Stimulated activated naive CD8-positive, alpha-beta T cell treated with anti-CD3 and anti-CD28 coated beads, Interleukin-15, Interleukin-2, amounts not matched to agents 100 U/mL and 50 U/mL, for 24 hours (primary cell): ENCODE measurements at regions not wholly inside any gene's neighbourhood (a gene's known extent, or its start where the extent isn't known, plus 50 kb on each side); places are given as distances from the start of the nearest gene placed in this dataset.

ENCODE experiments used
- ATAC-seq: fragments of 150-1000 bp; cut with Tn5 transposase; one replicate; pipeline ENCODE4 v1.10.0; 2021
- DNase-seq: peaks from one replicate; pipeline ENCODE4 v3.0.0; 2021

DNA sequence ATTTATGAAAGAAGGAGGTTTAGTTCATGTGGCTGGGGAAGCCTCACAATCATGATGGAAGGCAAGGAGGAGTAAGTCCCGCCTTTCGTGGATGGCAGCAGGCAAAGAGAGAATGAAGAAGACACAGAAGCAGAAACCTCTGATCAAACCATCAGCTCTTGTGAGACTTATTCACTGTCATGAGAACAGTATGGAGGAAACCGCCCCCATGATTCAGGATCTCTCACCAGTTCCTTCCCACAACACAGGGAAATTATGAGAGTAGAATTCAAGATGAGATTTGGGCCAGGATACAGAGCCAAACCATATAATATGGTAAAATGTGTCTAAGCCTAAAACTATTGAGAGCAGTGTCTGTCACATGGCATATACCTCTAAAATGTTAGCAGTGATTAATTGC is 503.8 kb upstream of the CCDC179 start:
- ATAC-seq = no peak

DNA sequence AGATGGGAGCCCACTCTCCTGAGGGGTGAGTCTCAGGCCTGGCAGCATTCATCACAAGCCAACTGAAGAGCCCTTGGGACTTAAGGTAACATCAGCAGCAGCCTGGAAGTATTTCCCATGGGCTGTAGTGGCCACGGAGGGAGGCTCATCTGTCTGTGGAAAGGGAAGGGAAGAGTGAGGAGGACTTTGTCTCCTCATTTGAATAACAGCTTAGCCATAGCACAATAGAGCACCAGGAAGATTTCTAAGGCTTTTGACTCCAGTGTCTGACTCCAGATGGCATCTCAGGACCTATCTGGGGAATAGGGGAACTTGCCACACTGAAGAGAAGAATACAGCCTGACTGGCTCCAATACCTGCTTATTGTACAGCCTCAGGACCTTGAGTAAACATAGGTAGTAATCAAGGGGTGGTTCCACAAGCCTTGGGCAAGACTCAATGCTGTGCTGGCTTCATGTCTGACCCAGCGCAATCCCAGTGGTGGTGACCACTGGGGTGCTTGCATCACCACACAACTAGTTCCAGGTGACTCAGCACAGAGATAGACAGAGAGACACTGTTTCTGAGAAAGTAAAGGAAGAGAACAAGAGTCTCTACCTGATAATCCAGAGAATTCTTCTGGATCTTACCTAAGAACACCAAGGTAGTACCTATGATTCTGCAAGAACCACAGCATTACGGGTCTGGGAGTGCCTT is 510.5 kb upstream of the CCDC179 start:
- DNase-seq (no peak), ATAC-seq (no peak)

More for the DNA sequence above, 503.8 kb upstream of the CCDC179 start:
- no peak for DNase-seq

DNA sequence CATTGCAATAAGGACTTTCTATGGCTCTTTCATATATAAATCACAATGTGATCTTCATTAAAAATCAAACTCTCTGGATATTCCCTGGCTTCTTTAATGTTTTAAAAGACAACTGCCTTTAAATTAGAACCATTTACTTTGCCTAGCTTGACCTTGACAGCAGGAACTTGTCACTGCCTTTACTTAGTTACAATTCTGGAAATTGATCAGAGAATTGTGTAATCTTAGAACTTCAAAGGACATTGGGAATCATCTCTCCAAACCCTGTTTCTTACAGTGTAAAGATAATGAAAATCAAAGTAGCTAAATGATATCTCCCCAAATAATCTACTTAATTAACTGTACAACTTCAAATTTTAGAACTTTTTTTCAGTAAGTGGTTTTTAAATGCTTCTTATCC is 517.6 kb upstream of the CCDC179 start:
- DNase-seq (no peak), ATAC-seq (no peak)

DNA sequence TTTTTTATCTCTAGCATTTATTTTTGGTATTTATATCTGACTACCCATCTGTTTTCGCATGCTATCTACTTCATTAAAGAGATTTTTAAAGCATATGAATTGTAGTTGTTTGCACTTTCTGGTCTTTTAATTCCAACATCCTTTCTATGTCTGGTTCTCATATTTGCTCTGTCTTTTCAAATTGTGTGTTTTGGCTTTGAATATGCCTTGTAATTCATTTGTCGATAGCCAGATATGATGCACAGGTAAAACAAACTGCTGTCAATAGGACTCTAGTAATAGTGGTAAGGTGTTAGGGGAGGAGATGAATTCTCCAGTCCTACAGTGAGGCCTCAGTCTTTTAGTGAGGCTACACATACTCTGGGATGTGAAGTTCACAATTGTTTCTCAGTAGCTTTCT is 530.8 kb upstream of the CCDC179 start:
- ATAC-seq (no peak), DNase-seq (no peak)

DNA sequence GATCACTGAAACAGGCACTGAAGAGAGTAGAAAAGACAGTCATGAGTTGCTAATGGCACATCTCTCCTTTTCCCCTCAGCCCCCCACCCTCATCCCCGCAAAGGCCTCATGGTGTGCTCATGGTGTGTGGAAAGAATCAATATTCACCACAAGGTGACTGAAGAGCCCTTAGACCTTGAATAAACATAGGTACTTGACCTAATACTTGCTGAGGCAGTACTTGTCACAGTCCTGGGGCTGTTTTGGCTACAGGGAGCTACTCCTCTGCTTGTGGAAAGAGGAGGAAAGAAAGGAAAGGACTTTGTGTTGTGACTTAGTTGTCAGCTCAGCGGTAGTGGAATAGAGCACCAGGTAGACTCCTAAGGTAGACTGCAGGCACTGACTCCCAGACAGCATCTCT is 537.8 kb upstream of the CCDC179 start:
- no peak for DNase-seq

DNA sequence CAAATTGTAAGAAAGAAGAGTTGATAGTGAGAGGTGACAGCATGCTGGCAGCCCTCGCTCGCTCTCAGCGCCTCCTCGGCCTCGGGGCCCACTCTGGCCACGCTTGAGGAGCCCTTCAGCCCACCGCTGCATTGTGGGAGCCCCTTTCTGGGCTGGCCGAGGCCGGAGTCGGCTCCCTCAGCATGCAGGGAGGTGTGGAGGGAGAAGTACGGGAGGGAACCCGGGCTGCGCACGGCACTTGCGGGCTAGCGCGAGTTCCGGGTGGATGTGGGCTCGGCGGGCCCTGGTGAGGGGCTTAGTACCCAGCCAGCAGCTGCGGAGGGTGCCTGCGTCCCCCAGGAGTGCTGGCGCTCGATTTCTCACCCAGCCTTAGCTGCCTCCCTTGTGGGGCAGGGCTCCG is 539.7 kb upstream of the CCDC179 start:
- no peak for ATAC-seq

More for the DNA sequence above, 537.8 kb upstream of the CCDC179 start:
- no peak for ATAC-seq

DNA sequence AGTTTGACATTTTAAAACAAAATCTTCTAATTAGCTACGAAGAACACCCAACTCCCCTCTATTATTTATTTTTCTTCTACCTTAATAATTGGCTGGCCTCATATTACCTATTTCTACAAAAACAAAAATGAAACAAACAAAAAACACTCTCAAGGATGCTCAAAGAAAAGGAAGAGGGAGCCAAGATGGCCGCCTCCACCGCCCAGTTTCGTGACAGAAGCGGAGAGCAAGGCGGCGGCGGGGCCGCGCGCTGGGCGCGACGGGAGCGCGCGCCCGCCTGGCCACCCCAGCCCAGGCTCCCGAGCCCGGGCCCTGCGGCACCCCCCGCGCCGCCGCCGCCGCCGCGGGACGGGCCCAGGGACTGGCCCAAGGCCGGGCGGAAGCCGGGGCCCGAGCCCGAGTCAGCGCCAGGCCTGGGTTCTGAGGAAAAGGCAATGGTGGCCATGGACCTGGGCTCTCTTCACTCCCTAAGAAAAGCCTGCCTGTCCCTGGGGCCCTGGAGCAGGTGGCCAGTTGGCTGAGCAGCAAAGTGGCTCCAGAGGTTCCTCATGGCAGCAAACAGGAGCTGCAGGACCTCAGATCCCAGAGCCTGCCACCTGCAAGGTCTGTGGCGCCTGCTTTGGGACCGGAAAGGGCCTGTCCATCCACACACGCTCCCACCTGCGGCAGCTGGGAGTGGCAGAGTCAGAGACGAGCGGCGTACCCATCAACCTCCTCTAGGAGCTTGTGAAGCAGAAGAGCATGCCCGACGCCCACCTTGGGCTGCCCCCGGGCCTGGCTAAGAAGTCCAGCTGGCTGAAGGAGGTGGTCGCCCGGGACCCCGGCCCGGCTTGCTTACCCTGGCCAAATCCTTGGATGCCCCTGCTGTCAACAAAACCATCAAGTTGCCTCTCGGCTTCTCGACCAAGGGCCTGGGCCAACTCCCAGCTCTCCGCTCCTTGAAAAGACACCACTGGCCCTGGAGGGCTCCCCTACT is 543.2 kb upstream of the CCDC179 start:
- ATAC-seq (no peak), DNase-seq (no peak)

More for the DNA sequence above, 539.7 kb upstream of the CCDC179 start:
- DNase-seq = no peak

DNA sequence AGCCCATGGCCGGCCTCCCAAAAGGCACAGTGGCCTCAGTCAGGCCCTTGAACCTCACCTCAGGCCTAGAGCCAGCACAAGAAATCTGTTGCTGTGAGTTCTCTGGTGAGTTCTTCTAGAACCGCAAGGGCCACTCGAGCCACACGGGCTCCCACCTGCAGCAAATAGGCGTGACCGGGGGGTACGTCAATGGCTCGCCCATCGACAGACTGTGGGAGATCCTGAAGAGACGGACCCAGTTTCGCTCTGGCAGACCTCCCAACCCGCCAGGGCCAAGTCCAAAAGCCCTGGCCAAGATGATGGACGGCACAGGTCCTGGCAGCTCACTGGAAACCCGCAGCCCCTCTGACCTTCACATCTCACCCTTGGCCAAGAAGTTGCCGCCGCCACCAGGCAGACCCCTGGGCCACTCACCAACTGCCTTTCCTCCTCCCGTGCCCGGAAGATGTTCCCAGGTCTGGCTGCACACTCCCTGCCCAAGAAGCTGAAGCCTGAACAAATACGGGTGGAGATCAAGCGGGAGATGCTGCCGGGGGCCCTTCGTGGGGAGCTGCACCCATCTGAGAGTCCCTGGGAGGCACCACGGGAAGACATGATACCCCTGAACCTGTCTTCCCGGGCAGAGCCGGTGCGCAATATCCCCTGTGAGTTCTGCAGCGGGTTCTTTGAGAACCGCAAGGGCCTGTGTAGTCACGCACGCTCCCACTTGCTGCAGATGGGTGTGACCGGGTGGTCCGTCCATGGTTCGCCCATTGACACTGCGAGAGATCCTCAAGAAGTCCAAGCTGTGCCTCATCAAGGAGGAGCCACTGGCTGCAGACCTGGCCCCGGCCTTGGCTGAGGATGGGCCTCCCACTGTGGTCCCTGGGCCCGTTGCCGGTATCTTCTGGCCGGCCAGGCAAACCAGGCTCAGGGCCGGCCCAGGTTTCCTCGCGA is 544.2 kb upstream of the CCDC179 start:
- ATAC-seq (no peak), DNase-seq (no peak)

DNA sequence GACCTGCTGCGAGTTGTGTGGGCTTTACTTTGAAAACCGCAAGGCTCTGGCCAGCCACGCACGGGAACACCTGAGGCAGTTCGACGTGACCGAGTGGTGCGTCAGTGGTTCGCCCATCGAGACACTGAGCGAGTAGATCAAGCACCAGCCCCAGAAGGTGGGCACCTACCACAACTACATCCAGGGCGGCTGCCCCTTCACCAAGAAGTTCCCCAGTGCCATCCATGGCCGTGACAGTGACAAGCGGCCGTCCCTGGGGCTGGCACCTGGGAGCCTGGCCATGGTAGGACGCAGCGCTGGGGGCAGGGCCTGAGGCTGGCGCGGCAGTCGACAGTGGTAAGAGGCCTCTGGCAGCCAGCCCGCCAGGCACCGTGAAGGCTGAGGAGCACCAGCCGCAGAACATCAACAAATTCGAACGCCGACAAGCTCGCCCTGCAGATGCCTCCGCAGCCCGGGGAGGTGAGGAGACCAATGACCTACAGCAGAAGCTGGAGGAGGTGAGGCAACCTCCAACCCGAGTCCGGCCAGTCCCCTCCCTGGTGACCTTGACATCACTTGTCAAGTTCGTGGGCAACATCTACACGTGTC is 545.2 kb upstream of the CCDC179 start:
- ATAC-seq = no peak
- DNase-seq = no peak

DNA sequence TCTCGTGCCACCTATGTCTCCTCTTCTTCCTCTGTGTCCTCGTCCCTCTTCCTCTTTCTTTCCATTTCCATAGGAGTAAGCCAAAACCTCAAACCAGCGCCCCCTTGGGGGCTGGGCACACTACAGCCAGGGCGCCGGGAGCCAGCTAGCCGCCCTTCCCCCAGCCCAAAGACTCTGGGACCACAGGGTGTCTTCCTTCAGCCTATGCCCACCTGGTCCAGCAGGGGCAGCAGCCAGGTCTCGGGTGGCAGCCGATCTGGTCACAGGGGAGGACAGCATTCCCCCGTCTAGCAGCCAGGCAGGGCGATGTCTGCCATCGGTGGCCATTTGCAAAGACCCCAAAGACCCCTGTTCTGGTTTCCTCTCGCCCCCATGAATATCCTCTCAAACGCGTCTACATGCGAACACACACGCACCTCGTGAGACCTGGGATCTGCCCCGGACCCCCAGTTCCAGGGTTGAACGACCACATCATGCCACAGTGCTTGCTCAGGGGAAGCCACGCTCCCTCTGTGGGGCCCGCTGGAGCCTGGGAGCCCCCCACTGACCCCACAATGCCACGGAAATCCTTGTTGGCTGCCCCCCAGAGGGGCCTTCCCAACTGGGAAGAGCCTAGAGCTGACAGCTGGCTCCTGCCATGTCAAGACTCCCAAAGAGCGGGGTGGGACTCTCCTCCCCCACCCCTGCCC is 546.0 kb upstream of the CCDC179 start:
- DNase-seq (no peak), ATAC-seq (no peak)

DNA sequence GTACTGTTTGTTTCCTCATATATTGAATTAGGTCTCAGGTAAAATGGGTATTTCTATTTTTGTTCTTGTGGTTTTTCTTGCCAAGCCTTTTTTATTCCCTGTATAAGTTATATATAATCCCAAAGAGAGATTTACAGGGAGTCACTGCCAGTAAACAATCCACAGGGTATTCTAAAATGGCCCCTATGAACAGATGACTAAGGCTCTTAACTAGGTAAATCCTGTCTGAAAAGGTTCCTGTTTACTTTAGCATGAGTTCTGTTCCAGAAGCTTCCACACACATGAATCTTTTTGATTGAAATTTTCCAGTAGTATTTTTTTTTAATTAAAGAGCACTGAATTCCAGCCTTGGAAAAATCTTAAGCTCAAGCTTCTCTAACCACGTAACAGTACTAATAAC is 552.8 kb upstream of the CCDC179 start:
- ATAC-seq (no peak), DNase-seq (no peak)

DNA sequence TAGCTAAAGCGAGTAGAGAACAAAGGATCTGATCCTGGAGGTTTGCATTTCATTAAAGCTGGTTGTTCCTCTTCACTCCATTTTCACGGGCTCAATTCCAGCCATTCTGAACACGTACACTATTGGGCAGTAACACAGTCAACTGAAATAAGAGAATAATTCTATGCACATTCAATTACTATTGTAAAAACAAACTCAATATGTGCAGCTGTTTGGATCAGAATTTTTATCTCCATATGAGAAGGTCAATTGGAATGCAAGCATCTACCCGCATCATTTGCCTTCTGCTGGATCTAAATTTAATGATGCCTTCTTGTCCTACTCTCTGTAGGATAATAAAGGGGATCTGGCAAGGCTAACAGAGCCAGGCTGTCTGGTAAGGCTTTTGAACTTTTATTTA is 562.8 kb upstream of the CCDC179 start:
- ATAC-seq (no peak), DNase-seq (no peak)

DNA sequence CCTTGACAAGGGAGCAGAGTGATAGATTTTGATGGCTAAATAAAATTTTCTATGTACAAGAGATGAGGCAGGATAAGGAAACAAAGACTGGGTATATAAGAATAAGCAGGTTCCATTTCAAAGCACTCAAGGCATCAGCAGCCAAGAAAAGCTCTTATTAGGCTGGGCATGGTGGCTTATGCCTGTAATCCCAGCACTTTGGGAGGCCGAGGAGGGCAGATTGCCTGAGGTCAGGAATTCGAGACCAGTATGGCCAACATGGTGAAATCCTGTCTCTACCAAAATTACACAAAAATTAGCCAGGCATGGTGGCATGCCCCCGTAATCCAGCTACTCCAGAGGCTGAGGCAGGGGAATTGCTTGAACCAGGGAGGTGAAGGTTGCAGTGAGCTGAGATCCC is 563.4 kb upstream of the CCDC179 start:
- DNase-seq = no peak
- no peak for ATAC-seq

DNA sequence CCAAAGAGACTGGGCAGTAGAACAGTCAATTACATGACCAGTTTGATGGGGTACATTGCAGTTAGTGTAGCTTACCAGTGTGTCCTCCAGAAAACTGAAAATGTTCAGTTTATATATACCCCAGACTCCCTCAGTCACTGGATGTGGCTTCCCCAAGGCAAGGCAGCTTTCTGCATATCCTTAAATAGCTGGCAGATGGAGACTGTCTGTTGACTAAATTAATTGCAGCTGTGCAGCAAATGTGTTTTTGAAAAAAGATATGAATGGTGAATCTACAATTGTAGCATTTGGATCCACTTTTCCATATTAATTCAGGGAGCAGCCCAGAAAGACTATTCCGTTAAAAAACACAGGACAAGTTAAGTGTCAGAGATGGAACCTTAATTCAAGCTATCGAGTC is 565.1 kb upstream of the CCDC179 start:
- DNase-seq (no peak), ATAC-seq (no peak)

DNA sequence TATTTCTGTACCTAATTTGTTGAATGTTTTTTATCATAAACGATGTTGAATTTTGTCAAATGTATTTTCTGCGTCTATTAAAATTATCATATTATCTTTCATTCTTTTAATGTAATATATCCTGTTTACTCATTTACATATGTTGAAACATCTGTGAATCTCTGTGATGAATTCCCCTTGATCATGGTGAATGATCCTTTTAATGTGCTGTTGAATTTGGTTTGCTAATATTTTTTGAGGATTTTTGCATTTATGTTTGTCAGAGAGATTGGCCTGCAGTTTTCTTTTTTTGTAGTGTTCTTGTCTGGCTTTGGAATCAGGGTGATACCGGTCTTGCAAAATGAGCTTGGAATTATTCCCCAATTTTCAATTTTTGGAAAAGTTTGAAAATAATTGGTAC is 569.3 kb upstream of the CCDC179 start:
- no peak for DNase-seq
- ATAC-seq = no peak

DNA sequence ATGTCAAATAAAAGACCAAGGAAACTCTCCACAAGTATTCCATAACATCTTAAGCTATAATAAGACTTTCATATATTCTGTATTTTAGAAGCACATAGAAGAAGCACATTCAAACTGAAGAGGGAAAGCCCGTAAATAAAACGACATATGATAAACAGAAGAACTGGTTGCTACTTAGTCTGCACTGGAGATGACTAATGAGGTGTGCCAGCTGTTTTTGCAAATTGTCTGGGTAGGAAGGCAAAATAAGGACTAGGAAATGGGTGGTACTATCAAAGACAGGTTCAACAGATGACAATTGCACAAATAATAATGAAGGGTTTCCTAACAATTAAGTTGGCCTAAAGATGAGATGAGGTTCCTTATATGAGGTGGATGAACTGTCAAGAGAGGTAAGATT is 593.2 kb upstream of the CCDC179 start:
- DNase-seq (no peak), ATAC-seq (no peak)

DNA sequence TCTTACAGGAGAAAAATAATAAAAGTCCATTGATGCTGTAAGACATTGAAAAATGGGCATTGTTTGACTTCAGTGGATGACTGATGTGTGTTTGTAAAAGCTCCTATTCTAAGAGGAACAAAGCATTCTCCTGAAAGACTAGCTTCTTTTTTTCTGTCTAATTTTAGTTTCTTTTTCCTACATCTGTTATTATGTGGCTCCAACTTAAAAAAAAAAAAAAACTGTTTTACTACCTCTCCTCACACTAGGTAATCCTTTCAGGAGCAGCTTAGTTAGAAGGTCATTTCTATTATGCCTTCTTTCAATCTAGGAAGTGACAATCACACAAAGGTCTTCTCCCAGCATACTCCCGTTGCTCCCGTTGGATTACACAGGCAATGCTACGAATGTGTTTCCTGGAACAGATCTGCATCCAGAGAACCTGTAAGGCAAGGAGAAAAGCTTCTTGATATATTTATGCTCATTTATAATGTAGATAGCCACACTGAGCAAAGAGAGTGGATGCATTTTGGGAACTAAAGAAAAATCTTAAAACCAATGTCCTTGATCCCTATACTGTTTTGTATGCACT is 595.1 kb upstream of the CCDC179 start:
- no peak for ATAC-seq
- DNase-seq = no peak

DNA sequence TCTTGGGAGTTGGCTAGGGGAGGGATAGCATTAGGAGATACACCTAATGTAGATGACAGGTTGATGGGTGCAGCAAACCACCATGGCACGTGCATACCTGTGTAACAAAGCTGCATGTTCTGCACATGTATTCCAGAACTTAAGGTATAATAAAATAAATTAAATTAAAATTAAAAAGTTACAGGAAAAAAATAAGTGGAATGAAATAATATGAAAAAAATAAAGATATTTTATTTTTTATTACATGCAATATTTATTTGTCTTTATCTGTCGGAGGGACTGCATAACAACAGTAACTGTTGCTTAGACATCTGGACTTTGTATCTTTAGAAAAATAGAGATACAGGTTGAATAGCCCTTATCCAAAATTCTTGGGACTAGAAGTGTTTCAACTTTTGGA is 597.4 kb upstream of the CCDC179 start:
- DNase-seq (no peak), ATAC-seq (no peak)

DNA sequence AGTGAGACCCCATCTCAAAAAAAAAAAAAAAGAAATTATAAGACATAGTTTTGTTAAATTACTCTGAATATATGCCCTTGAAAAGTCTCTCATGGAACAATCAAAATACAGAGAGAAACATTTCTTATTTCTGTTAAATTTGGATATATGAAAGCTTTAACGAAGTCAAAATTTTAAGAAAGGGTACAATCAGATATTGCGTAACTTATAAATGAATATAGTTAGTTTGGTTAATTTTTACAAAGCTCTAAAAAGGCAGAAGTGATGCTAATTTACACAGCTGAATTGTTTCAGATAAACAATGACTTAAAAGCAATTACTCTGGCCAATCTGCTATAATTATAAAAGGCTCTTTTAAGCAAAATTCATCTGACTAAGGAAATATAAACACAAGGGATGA is 611.6 kb upstream of the CCDC179 start:
- ATAC-seq (no peak), DNase-seq (no peak)

DNA sequence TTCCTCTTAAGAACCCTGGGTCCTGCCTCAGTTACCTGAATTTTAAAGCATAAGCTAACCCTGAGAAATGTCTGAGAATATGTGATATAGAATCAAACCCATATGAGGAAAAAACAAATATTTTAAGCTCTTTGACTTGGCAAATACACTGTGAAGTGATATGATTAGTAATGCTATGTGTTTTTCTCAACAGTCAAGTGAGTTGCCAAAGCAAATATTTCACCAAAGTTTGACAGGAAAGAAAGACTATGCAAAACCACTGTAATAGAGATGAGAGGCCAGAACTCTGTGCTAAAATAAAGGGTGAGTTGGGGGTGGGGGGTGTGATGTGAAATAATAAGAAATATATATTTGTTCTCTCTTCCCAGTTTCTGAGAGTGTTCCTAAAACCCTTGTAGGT is 613.5 kb upstream of the CCDC179 start:
- DNase-seq (no peak), ATAC-seq (no peak)

DNA sequence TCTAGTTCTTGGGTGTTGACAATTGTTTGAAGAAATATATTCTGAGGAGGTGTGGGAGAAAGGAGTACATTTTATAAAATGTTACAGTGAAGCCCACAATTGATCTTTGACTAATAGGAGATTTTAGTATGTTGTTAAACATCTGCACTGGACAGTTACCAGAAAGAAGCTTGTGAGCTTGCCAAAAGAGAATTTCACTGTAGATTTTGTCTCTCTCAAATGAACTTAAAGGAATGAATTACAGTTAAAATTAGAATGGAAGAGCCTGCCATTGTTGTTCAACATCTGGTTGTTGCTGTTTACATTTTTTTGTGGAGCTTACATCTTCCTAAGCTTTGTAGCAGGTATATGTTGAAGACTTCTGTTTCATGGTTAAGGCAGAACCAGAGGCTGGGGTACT is 620.5 kb upstream of the CCDC179 start:
- no peak for ATAC-seq
- DNase-seq = no peak
